22Rv1 (cell line): ENCODE measurements at regions not wholly inside any gene's neighbourhood (a gene's known extent, or its start where the extent isn't known, plus 50 kb on each side); places are given as distances from the start of the nearest gene placed in this dataset.

ENCODE experiments used
- CTCF ChIP-seq: fragments of 450-650 bp; IDR thresholded peaks from 2 replicates; pipeline ENCODE4 v1.5.1; 2017; ENCODE audit warnings: mild to moderate bottlenecking
- ZFX ChIP-seq: fragments of 450-650 bp; IDR thresholded peaks from 2 replicates; pipeline ENCODE4 v1.6.1; 2017; ENCODE audit warnings: antibody characterized with exemption, borderline replicate concordance

- TF ChIP-seq CTCF (no peak), ZFX (no peak)
Measured at GRCh38 chr12:114852976-114853529, 169.1 kb upstream of the TBX3 start.
